ENCODE measurements at regions not wholly inside any gene's neighbourhood (a gene's known extent, or its start where the extent isn't known, plus 50 kb on each side); places are given as distances from the start of the nearest gene placed in this dataset.

GRCh38 chr11:87431392-87431791 lies 393.7 kb downstream of the TMEM135 start:
- H2AK5ac ChIP-seq (ENCODE audit: low read depth, low read length) = no peak overlapping the region
- H4K5ac ChIP-seq (ENCODE audit: insufficient read length, low read depth, low read length) = no peak overlapping the region
- no peaks in the 10 kb centered on the region for H3K23me2 ChIP-seq (ENCODE audit: low read depth, low read length)
- H2BK120ac ChIP-seq (replicated peaks; ENCODE audit: low read depth, low read length) = no peak overlapping the region
- no peak overlapping the region for H4K91ac ChIP-seq (replicated peaks; ENCODE audit: insufficient read length, low read length)
- no peak overlapping the region for H3K4ac ChIP-seq (replicated peaks; ENCODE audit: insufficient read length, low read depth, low read length)
- H3K27ac ChIP-seq (ENCODE audit: low read depth, low read length) = no peak overlapping the region
- H3K4me3 ChIP-seq (ENCODE audit: extremely low read depth in 1 of 4, insufficient read depth in 2 of 4, low read depth in 3 of 4, low read length in 4 of 4) = no peak overlapping the region
- no peak overlapping the region for H3K56ac ChIP-seq (replicated peaks; ENCODE audit: insufficient read length, low read depth, low read length)
- no peak overlapping the region for H3K4me2 ChIP-seq (ENCODE audit: insufficient read depth in 1 of 2, low read depth in 2 of 2, low read length in 2 of 2)
- no peak overlapping the region for H2BK12ac ChIP-seq (ENCODE audit: low read depth, low read length)
- CTCF ChIA-PET (ENCODE audit: partially characterized antibody) = interaction anchor here (1.1 to 4.0 kb wide), 4 partner anchors 10 to 79 kb away, joined by 3 to 22 read pairs (median 7); no protein-coding TSS in a partner anchor
- no peaks in the 10 kb centered on the region for H3K79me1 ChIP-seq (ENCODE audit: low read depth, low read length)
- no peak overlapping the region for H2BK20ac ChIP-seq (ENCODE audit: low read length)
- H3K14ac ChIP-seq (ENCODE audit: insufficient read length) = no peak overlapping the region
- H3K23ac ChIP-seq (ENCODE audit: insufficient read length) = no peak overlapping the region
- H3K27me3 ChIP-seq (replicated peaks in 1 of 4; ENCODE audit: control insufficient read depth in 3 of 4, extremely low read depth in 1 of 4, insufficient read depth in 3 of 4, low read length in 3 of 4) = no peaks in the 10 kb centered on the region
- no peak for FAIRE-seq
- H4K8ac ChIP-seq (ENCODE audit: extremely low read depth, insufficient read depth, low read length) = no peak overlapping the region
- no peaks in the 10 kb centered on the region for H3K79me2 ChIP-seq (ENCODE audit: control insufficient read depth in 1 of 2, insufficient read depth in 2 of 2, low read length in 2 of 2)
- no peaks in the 10 kb centered on the region for H3K4me1 ChIP-seq (replicated peaks in 1 of 4; ENCODE audit: control insufficient read depth in 3 of 4, insufficient read depth in 4 of 4, low read length in 3 of 4)
- H3K9ac ChIP-seq (replicated peaks in 1 of 4; ENCODE audit: extremely low read depth in 1 of 4, low read depth in 3 of 4, low read length in 3 of 4) = no peak overlapping the region
- H2BK5ac ChIP-seq (ENCODE audit: low read depth, low read length) = no peak overlapping the region
- H3K9me3 ChIP-seq (ENCODE audit: insufficient read depth in 2 of 2, low read depth in 1 of 2, low read length in 1 of 2) = no peaks in the 10 kb centered on the region
- peak overlapping the region; percentile 73; the same call in 1 of the 2 replicates for H2BK15ac ChIP-seq (ENCODE audit: low read length)
- no peak overlapping the region for H3K18ac ChIP-seq (ENCODE audit: extremely low read depth, low read length)
- no peak overlapping the region for H2AFZ ChIP-seq (ENCODE audit: low read length)
- POLR2A ChIA-PET (ENCODE audit: partially characterized antibody) = no interaction called here
- 93% methylated on average over 2 of the region's 2 CpGs; no CpG with 5 or more reads in 1 of the 2 experiments for WGBS, 2 experiments (ENCODE audit: extremely low coverage in 1 of 2, insufficient coverage in 1 of 2, insufficient read length in 1 of 2, insufficient replicate concordance in 2 of 2, low coverage in 1 of 2, low lambda C conversion rate in 2 of 2, missing lambda C conversion rate in 1 of 2)
- DNase-seq (ENCODE audit: low read depth in 1 of 2, low spot score in 2 of 2) = no peak
- no peaks in the 10 kb centered on the region for H4K20me1 ChIP-seq (replicated peaks in 1 of 2; ENCODE audit: control insufficient read depth in 1 of 2, insufficient read depth in 2 of 2, low read length in 2 of 2)
- TF ChIP-seq CEBPB (IDR thresholded peaks at IDR 0.05; ENCODE audit: low read depth, low read length) (no peak), E2F6 (IDR thresholded peaks at IDR 0.05) (no peak), SP4 (IDR thresholded peaks at IDR 0.05; ENCODE audit: low read length) (no peak), KDM5A (IDR thresholded peaks at IDR 0.05; ENCODE audit: low read length) (no peak), BCL11A (IDR thresholded peaks at IDR 0.05; ENCODE audit: low read depth in 2 of 2, low read length in 2 of 2) (no peak), RFX5 (IDR thresholded peaks at IDR 0.05; ENCODE audit: borderline replicate concordance, low read depth, low read length) (no peak), SIX5 (IDR thresholded peaks at IDR 0.05; ENCODE audit: low read depth, low read length) (no peak), TCF12 (IDR thresholded peaks at IDR 0.05; ENCODE audit: low read depth, low read length) (no peak)
- H3K36me3 ChIP-seq (ENCODE audit: control insufficient read depth in 2 of 4, insufficient read depth in 4 of 4, low read length in 3 of 4) = no peaks in the 10 kb centered on the region
